ENCODE measurements at regions not wholly inside any gene's neighbourhood (a gene's known extent, or its start where the extent isn't known, plus 50 kb on each side); places are given as distances from the start of the nearest gene placed in this dataset.

DNA sequence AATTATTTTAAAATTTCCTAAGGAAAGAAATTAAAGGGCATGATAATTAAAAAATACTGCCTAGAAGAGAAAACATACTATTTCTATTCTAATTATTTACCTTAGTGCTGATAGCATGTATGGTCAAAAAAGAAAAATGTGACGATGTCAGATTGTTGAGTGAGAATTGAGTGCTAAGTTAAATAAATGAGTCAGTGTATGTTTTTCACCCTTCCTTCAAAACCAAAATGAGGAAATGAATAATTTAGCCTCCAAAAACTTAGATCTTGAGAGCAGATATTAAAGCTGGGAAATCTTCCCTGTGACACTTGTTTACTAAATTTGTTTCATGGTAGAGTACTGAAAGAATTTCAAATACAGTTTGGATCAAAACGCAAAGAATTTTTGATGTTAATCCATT, 58.6 kb upstream of the NYAP2 start:
- Histone ChIP-seq H3K36me3 (no peaks in the 10 kb centered on the region), H3K27me3 (no peaks in the 10 kb centered on the region), H3K9me3 (replicated peaks) (no peaks in the 10 kb centered on the region), H3K4me1 (peaks cover 15% of the 10 kb centered on the region), H3K27ac (no peak overlapping the region), H3K4me3 (no peak overlapping the region)
- no peak for DNase-seq

DNA sequence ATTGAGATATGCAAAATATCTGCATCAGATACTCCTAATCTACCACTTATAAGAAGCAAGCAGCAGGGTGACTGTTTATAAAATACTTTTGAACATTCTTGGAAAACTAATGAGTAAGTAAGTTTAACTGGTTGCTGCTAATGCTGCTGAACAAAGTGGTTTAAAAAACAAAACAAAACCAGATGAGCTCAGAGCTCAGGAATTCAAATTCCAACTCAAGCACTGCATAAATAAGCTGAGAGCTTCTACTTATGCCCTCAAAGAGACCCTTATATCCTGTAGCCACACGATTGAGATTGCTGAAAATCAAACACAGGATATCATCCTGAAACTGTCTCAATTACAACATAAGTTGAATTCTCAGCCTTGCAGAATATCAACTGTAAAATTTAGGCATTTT, 62.3 kb upstream of the NYAP2 start:
- Histone ChIP-seq H3K4me3 (no peak overlapping the region), H3K27ac (peak overlapping the region; percentile 54), H3K9me3 (replicated peaks) (0 out of 2 replicates have a peak, but pooled peaks cover 1% of the 10 kb centered on the region), H3K4me1 (peaks cover 23% of the 10 kb centered on the region), H3K27me3 (no peaks in the 10 kb centered on the region), H3K36me3 (no peaks in the 10 kb centered on the region)
- DNase-seq, result peak; percentile 32 to 67

GRCh38 chr2:225334514-225334913, 65.0 kb upstream of the NYAP2 start:
- Histone ChIP-seq H3K4me3 (no peak overlapping the region), H3K36me3 (no peaks in the 10 kb centered on the region), H3K4me1 (peaks cover 23% of the 10 kb centered on the region), H3K27me3 (no peaks in the 10 kb centered on the region), H3K9me3 (replicated peaks) (peaks cover 10% of the 10 kb centered on the region), H3K27ac (no peak overlapping the region)
- peak; percentile 73 to 78 for DNase-seq

DNA sequence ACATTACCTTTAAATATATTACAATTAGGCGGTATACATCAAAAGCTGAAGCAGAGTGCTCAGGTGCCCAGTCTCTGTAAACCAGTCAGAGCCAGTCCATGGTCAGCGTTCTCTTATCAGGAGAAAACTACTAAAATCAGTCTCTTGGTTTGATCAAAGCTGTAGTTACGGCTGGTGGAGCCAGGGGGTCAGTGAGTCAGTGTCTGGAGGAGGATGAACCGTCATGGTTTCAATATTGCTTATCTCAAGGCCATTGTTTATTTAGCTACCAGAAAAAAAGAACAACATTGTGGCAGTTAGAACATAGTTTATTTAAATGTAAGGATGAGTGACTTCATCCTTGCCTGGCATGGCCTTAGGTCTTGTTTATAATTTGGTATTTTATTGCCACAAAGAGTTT, 71.3 kb upstream of the NYAP2 start:
- H3K4me3 ChIP-seq, result no peak overlapping the region
- H3K36me3 ChIP-seq, result no peaks in the 10 kb centered on the region
- no peak for DNase-seq
- H3K9me3 ChIP-seq (replicated peaks), result peaks cover 27% of the 10 kb centered on the region
- no peaks in the 10 kb centered on the region; the same call in 1 of the 2 replicates for H3K27me3 ChIP-seq
- no peak overlapping the region for H3K27ac ChIP-seq
- H3K4me1 ChIP-seq, result no peaks in the 10 kb centered on the region

GRCh38 chr2:225326969-225327368, 72.5 kb upstream of the NYAP2 start:
- no peak for DNase-seq
- H3K4me1 ChIP-seq, result no peaks in the 10 kb centered on the region
- H3K4me3 ChIP-seq, result no peak overlapping the region
- H3K27me3 ChIP-seq, result no peaks in the 10 kb centered on the region; the same call in 1 of the 2 replicates
- H3K36me3 ChIP-seq, result no peaks in the 10 kb centered on the region
- H3K9me3 ChIP-seq (replicated peaks), result peaks cover 24% of the 10 kb centered on the region
- H3K27ac ChIP-seq, result no peak overlapping the region

DNA sequence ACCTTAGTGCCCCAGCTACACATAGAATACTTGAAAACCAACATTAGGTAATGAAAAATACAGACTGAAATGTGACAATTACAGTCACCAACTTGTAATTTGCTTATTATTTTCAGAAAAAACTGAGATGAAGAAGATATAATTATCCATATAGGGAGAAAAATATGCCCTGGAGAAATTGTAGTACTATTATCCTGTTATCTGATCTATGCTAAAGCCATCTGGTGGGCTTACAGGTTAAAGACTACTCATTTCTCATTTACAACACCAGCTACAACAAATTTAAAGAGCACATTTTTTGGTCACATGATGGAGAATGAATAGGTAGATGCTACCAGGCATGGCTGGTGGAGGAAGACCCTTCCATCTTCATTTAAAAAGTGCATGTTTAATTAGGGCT, 79.6 kb upstream of the NYAP2 start:
- Histone ChIP-seq H3K27ac (no peak overlapping the region), H3K27me3 (no peaks in the 10 kb centered on the region), H3K4me1 (peaks cover 15% of the 10 kb centered on the region), H3K9me3 (replicated peaks) (peaks cover 26% of the 10 kb centered on the region), H3K4me3 (no peak overlapping the region), H3K36me3 (no peaks in the 10 kb centered on the region)
- no peak for DNase-seq

DNA sequence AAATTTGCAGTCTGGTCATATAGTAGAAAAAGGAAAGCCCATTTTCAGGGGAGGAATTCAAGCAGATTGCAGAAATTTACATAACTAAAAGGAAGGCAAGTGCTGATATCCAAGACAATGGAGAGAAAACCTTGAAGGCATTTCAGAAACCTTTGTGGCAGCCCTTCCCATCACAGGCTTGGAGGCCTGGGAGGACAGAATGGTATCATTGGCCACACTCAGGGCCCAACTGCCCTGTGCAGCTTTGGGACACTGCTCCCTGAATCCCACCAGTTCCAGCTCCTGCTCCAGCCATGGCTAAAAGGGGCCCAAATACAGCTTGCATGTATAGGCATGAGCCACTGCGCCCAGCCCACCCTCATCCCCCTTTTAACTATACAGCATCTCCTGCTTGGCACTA, 81.1 kb upstream of the NYAP2 start:
- H3K27ac ChIP-seq, result no peak overlapping the region
- DNase-seq, result peak in 1 of 2 experiments; percentile 18
- H3K27me3 ChIP-seq, result no peaks in the 10 kb centered on the region
- H3K4me3 ChIP-seq, result no peak overlapping the region
- peaks cover 15% of the 10 kb centered on the region for H3K4me1 ChIP-seq
- H3K9me3 ChIP-seq (replicated peaks), result peaks cover 17% of the 10 kb centered on the region
- no peaks in the 10 kb centered on the region for H3K36me3 ChIP-seq

GRCh38 chr2:225317186-225317585, 82.3 kb upstream of the NYAP2 start:
- Histone ChIP-seq H3K27ac (peak overlapping the region; percentile 61), H3K9me3 (replicated peaks) (peaks cover 17% of the 10 kb centered on the region), H3K27me3 (no peaks in the 10 kb centered on the region), H3K4me1 (peaks cover 15% of the 10 kb centered on the region), H3K36me3 (no peaks in the 10 kb centered on the region), H3K4me3 (no peak overlapping the region)
- peak; percentile 63 to 87 for DNase-seq

- no peak overlapping the region for H3K27ac ChIP-seq
- no peak overlapping the region for H3K4me3 ChIP-seq
- H3K36me3 ChIP-seq, result no peaks in the 10 kb centered on the region
- H3K27me3 ChIP-seq, result no peaks in the 10 kb centered on the region
- no peaks in the 10 kb centered on the region for H3K9me3 ChIP-seq (replicated peaks)
- DNase-seq, result no peak
- peaks cover 8% of the 10 kb centered on the region; the same call in 1 of the 2 replicates for H3K4me1 ChIP-seq
These were observed 88.8 kb upstream of the NYAP2 start for GRCh38 chr2:225310745-225311144.

DNA sequence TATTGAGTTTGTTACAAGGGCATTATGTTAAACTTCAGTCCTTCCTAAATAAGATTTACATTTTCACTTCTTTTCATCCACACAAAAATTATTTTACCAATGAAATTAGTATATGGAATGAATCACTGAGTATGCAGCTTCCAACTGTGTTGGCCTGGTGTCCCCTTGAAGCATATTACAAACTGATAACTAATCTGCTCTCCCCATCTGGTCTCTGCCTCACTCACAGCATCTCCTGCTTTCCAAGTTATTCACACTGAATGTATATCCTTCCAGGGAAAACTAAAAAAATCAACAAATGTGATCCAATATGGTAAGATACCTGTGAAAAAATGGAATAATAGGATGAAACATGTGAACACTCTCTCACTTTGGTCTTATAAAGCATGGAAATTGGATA, 90.0 kb upstream of the NYAP2 start:
- peaks cover 8% of the 10 kb centered on the region; the same call in 1 of the 2 replicates for H3K4me1 ChIP-seq
- H3K9me3 ChIP-seq (replicated peaks), result no peaks in the 10 kb centered on the region
- no peaks in the 10 kb centered on the region for H3K36me3 ChIP-seq
- H3K27ac ChIP-seq, result no peak overlapping the region
- no peaks in the 10 kb centered on the region for H3K27me3 ChIP-seq
- no peak overlapping the region for H3K4me3 ChIP-seq
- no peak for DNase-seq

- H3K36me3 ChIP-seq, result no peaks in the 10 kb centered on the region
These were observed 102.6 kb upstream of the NYAP2 start for GRCh38 chr2:225296951-225297350.

DNA sequence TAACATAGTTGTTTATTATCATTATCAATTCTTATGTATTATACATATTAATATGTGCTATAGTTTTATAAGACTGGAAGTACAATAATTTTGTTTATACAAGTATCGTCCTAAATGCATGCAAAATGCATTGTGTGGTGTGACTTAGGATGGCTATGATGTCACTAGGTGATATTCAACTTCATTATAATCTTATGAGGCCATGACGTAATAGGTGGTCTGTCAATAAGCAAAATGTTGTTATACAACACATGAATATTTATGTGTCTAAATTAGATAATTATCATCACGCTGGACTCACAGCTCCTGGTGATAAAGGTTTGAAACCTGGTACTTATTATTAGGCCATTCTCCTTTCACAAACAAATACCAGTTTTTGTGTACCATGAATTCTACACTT, 104.4 kb upstream of the NYAP2 start:
- H3K4me3 ChIP-seq, result no peak overlapping the region

More at GRCh38 chr2:225296951-225297350, 102.6 kb upstream of the NYAP2 start:
- no peaks in the 10 kb centered on the region; the same call in 1 of the 2 replicates for H3K9me3 ChIP-seq (replicated peaks)
- no peaks in the 10 kb centered on the region for H3K4me1 ChIP-seq
- H3K27me3 ChIP-seq, result no peaks in the 10 kb centered on the region
- no peak overlapping the region for H3K27ac ChIP-seq
- DNase-seq, result no peak
- H3K4me3 ChIP-seq, result no peak overlapping the region

GRCh38 chr2:225293638-225294037, 105.9 kb upstream of the NYAP2 start:
- Histone ChIP-seq H3K27ac (no peak overlapping the region), H3K27me3 (no peaks in the 10 kb centered on the region), H3K4me1 (no peaks in the 10 kb centered on the region), H3K36me3 (no peaks in the 10 kb centered on the region), H3K9me3 (replicated peaks) (peaks cover 3% of the 10 kb centered on the region; the same call in 1 of the 2 replicates), H3K4me3 (no peak overlapping the region)
- no peak for DNase-seq

More for the DNA sequence above, 104.4 kb upstream of the NYAP2 start:
- Histone ChIP-seq H3K4me1 (no peaks in the 10 kb centered on the region), H3K36me3 (no peaks in the 10 kb centered on the region), H3K27me3 (no peaks in the 10 kb centered on the region), H3K9me3 (replicated peaks) (peaks cover 3% of the 10 kb centered on the region; the same call in 1 of the 2 replicates), H3K27ac (no peak overlapping the region)
- DNase-seq, result no peak

DNA sequence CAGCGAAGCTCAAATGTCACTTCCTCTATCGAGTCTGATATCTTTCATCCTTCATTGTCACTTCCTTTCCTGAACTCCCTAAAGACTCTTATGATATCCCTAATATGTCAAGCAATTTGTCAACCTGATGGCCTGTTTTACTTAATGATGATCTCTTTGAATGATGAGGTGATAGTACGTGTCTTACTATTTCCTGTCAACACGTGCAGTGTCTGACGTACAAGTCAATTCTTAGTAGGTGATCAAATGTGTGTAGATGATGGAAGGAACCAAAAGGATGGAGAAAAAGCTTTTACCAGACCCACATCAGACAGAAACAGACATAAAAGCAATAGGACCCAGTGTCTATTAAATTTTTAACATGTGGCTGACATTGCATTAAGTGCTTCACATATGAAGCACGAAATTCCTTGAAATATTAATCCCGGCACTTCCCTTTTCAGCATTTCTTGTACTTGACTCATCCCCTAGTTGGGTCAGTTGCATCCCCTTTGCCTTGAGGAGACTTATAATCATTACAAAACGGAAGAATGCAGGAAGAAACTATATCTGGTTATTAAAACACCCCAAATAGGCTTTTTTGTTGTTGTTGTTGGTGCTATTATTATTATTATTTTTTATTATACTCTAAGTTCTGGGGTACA, 108.6 kb upstream of the NYAP2 start:
- H3K27me3 ChIP-seq, result no peaks in the 10 kb centered on the region
- H3K27ac ChIP-seq, result no peak overlapping the region
- H3K9me3 ChIP-seq (replicated peaks), result peaks cover 3% of the 10 kb centered on the region; the same call in 1 of the 2 replicates
- no peak for DNase-seq
- no peaks in the 10 kb centered on the region for H3K4me1 ChIP-seq
- H3K4me3 ChIP-seq, result no peak overlapping the region
- no peaks in the 10 kb centered on the region for H3K36me3 ChIP-seq

DNA sequence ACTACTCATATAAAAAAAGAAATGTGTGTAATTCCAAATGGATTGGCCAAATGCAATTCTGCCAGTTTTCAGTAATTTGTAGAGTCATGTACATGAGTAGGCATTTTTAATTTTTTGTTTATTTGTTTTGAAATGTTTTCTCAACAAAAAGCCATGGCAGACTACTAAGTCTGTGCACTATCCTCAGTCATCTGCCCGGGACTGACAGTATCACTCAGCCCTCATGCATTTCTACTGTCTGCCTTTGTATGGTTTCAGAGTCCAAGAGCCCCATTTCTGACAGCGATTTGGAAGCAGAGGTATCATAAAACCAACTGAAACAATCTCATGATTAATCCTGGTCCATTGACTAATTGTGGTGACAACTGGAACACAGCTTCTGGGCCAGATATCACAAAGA, 109.9 kb upstream of the NYAP2 start:
- no peak overlapping the region for H3K4me3 ChIP-seq
- H3K36me3 ChIP-seq, result no peaks in the 10 kb centered on the region
- no peak for DNase-seq
- H3K9me3 ChIP-seq (replicated peaks), result peaks cover 3% of the 10 kb centered on the region; the same call in 1 of the 2 replicates
- H3K27me3 ChIP-seq, result no peaks in the 10 kb centered on the region
- no peak overlapping the region for H3K27ac ChIP-seq
- no peaks in the 10 kb centered on the region for H3K4me1 ChIP-seq

DNA sequence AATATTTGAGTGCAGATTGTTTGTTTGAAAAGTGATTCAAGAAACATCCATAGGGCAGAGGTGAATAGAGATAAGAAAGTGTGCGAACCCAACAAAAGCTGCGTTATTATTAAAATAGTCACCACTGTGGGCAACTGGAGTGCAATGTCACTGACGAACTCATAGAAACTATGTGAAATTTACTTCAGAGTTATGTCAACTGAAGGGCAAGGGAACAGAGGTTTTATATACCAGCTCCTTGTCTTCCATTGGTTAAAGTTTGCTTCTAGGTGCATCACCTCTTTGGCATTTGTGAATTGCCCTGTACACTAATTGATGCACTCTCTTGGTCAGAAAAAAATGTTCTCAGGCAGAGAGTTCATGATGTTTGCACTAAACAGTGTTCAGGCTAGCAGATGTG, 110.5 kb upstream of the NYAP2 start:
- peaks cover 3% of the 10 kb centered on the region; the same call in 1 of the 2 replicates for H3K9me3 ChIP-seq (replicated peaks)

More for the DNA sequence above, 110.5 kb upstream of the NYAP2 start:
- Histone ChIP-seq H3K27me3 (no peaks in the 10 kb centered on the region), H3K4me3 (no peak overlapping the region), H3K4me1 (no peaks in the 10 kb centered on the region), H3K36me3 (no peaks in the 10 kb centered on the region), H3K27ac (no peak overlapping the region)
- DNase-seq, result no peak
